ENCODE measurements at regions not wholly inside any gene's neighbourhood (a gene's known extent, or its start where the extent isn't known, plus 50 kb on each side); places are given as distances from the start of the nearest gene placed in this dataset.

- intact Hi-C loops (cut with micrococcal nuclease; ENCODE audit: unreplicated experiment) = no loop called here
- ChIA-PET POLR2A (no interaction called here), CTCF (no interaction called here)
These were observed 265.1 kb upstream of the FBXL7 start for GRCh38 chr5:15234911-15235310.

More at GRCh38 chr5:15234911-15235310, 265.1 kb upstream of the FBXL7 start:
- ATAC-seq (no peak), FAIRE-seq (no peak), DNase-seq (ENCODE audit: low read depth, low spot score) (no peak)
- SMC1A ChIA-PET (ENCODE audit: uncharacterized antibody, unreplicated experiment) = interaction anchor here (0.6 kb wide), 1 partner anchor 583 kb away, joined by 3 read pairs; no protein-coding TSS in a partner anchor
- Histone ChIP-seq H2AFZ (ENCODE audit: control insufficient read depth, low read depth, low read length) (no peak overlapping the region), H3K79me2 (ENCODE audit: control insufficient read depth, insufficient read depth, low read length) (no peaks in the 10 kb centered on the region), H3K36me3 (ENCODE audit: control insufficient read depth in 2 of 2, insufficient read depth in 2 of 2, low read length in 1 of 2) (no peaks in the 10 kb centered on the region), H3K27ac (ENCODE audit: control insufficient read depth, insufficient read depth) (no peak overlapping the region), H3K4me3 (no peak overlapping the region), H3K4me1 (ENCODE audit: control insufficient read depth, insufficient read depth, low read length) (no peaks in the 10 kb centered on the region), H4K20me1 (ENCODE audit: control insufficient read depth, insufficient read depth) (no peaks in the 10 kb centered on the region), H3K9ac (ENCODE audit: control insufficient read depth, insufficient read depth, low read length) (no peak overlapping the region), H3K4me2 (ENCODE audit: control insufficient read depth, insufficient read depth) (no peak overlapping the region), H3K9me3 (replicated peaks; ENCODE audit: control insufficient read depth, insufficient read depth, low read length) (no peaks in the 10 kb centered on the region), H3K27me3 (replicated peaks in 1 of 2; ENCODE audit: control insufficient read depth in 2 of 2, insufficient read depth in 2 of 2, low read length in 1 of 2) (no peaks in the 10 kb centered on the region)
- WGBS (ENCODE audit: insufficient coverage, insufficient replicate concordance, low lambda C conversion rate, missing lambda C conversion rate) = 0% methylated on average over 1 of the region's 1 CpG
- in situ Hi-C loops (cut with MboI) = no loop called here
- TF ChIP-seq SKIL (IDR thresholded peaks at IDR 0.05; ENCODE audit: low read depth, poor library complexity, severe bottlenecking) (no peak), MXI1 (IDR thresholded peaks at IDR 0.05; ENCODE audit: low read depth, low read length) (no peak), BRCA1 (IDR thresholded peaks at IDR 0.05; ENCODE audit: low read depth, low read length) (no peak), REST (IDR thresholded peaks at IDR 0.05; ENCODE audit: low read depth, low read length) (no peak), RELA (IDR thresholded peaks at IDR 0.05; ENCODE audit: borderline replicate concordance, partially characterized antibody) (no peak), PRDM15 (CRISPR knock-in tag; IDR thresholded peaks at IDR 0.05) (no peak), SIX5 (IDR thresholded peaks at IDR 0.05; ENCODE audit: low read depth, low read length, severe bottlenecking) (no peak), ATF2 (IDR thresholded peaks at IDR 0.05; ENCODE audit: low read length) (no peak), HDGF (IDR thresholded peaks at IDR 0.05) (no peak), PML (IDR thresholded peaks at IDR 0.05; ENCODE audit: low read length) (no peak), CHD2 (IDR thresholded peaks at IDR 0.05; ENCODE audit: borderline replicate concordance, low read depth, low read length) (no peak), BCL3 (IDR thresholded peaks at IDR 0.05; ENCODE audit: borderline replicate concordance, insufficient read depth, low read depth, low read length, poor library complexity, severe bottlenecking) (no peak)
- RAD21 ChIA-PET (ENCODE audit: unreplicated experiment) = no interaction called here
- BruUV-seq (replicated peaks) = no TSS peak
